ENCODE measurements at regions not wholly inside any gene's neighbourhood (a gene's known extent, or its start where the extent isn't known, plus 50 kb on each side); places are given as distances from the start of the nearest gene placed in this dataset.

GRCh38 chr18:28801876-28802275, 624.9 kb upstream of the CDH2 start:
- 99% methylated on average over 5 of the region's 5 CpGs for WGBS, 2 experiments
- Histone ChIP-seq H3K9me3 (ENCODE audit: control insufficient read depth, low read length) (no peaks in the 10 kb centered on the region), H3K4me3 (ENCODE audit: insufficient read depth, low read depth, low read length) (no peak overlapping the region), H3K36me3 (ENCODE audit: control insufficient read depth, insufficient read depth, low read length) (no peaks in the 10 kb centered on the region), H3K4me1 (ENCODE audit: control insufficient read depth, insufficient read depth, low read length) (no peaks in the 10 kb centered on the region), H3K27me3 (ENCODE audit: control insufficient read depth, insufficient read depth, low read length, poor library complexity, severe bottlenecking) (no peaks in the 10 kb centered on the region), H3K27ac (ENCODE audit: insufficient read depth, low read depth, low read length, poor library complexity, severe bottlenecking) (no peak overlapping the region)

GRCh38 chr18:28794459-28795245, 617.7 kb upstream of the CDH2 start:
- Histone ChIP-seq H3K4me1 (ENCODE audit: control insufficient read depth, insufficient read depth, low read length) (peaks cover 7% of the 10 kb centered on the region), H3K36me3 (ENCODE audit: control insufficient read depth, insufficient read depth, low read length) (no peaks in the 10 kb centered on the region), H3K4me3 (ENCODE audit: insufficient read depth, low read depth, low read length) (no peak overlapping the region), H3K9me3 (ENCODE audit: control insufficient read depth, low read length) (no peaks in the 10 kb centered on the region), H3K27me3 (ENCODE audit: control insufficient read depth, insufficient read depth, low read length, poor library complexity, severe bottlenecking) (no peaks in the 10 kb centered on the region), H3K27ac (ENCODE audit: insufficient read depth, low read depth, low read length, poor library complexity, severe bottlenecking) (no peak overlapping the region)
- WGBS, 2 experiments = 95% methylated on average over 5 of the region's 5 CpGs

- 100% methylated on average over 1 of the region's 1 CpG for WGBS, 2 experiments
- H3K9me3 ChIP-seq (ENCODE audit: control insufficient read depth, low read length) = no peaks in the 10 kb centered on the region
These were observed 617.0 kb upstream of the CDH2 start for GRCh38 chr18:28793901-28794300.

GRCh38 chr18:28792404-28793086, 615.6 kb upstream of the CDH2 start:
- Histone ChIP-seq H3K4me3 (ENCODE audit: insufficient read depth, low read depth, low read length) (no peak overlapping the region), H3K27me3 (ENCODE audit: control insufficient read depth, insufficient read depth, low read length, poor library complexity, severe bottlenecking) (no peaks in the 10 kb centered on the region), H3K4me1 (ENCODE audit: control insufficient read depth, insufficient read depth, low read length) (peaks cover 7% of the 10 kb centered on the region), H3K9me3 (ENCODE audit: control insufficient read depth, low read length) (no peaks in the 10 kb centered on the region), H3K36me3 (ENCODE audit: control insufficient read depth, insufficient read depth, low read length) (no peaks in the 10 kb centered on the region), H3K27ac (ENCODE audit: insufficient read depth, low read depth, low read length, poor library complexity, severe bottlenecking) (no peak overlapping the region)
- 96% methylated on average over 4 of the region's 4 CpGs for WGBS, 2 experiments

More at GRCh38 chr18:28793901-28794300, 617.0 kb upstream of the CDH2 start:
- Histone ChIP-seq H3K36me3 (ENCODE audit: control insufficient read depth, insufficient read depth, low read length) (no peaks in the 10 kb centered on the region), H3K4me1 (ENCODE audit: control insufficient read depth, insufficient read depth, low read length) (peaks cover 7% of the 10 kb centered on the region), H3K27me3 (ENCODE audit: control insufficient read depth, insufficient read depth, low read length, poor library complexity, severe bottlenecking) (no peaks in the 10 kb centered on the region), H3K4me3 (ENCODE audit: insufficient read depth, low read depth, low read length) (no peak overlapping the region), H3K27ac (ENCODE audit: insufficient read depth, low read depth, low read length, poor library complexity, severe bottlenecking) (no peak overlapping the region)

- Histone ChIP-seq H3K36me3 (ENCODE audit: control insufficient read depth, insufficient read depth, low read length) (no peaks in the 10 kb centered on the region), H3K27me3 (ENCODE audit: control insufficient read depth, insufficient read depth, low read length, poor library complexity, severe bottlenecking) (no peaks in the 10 kb centered on the region), H3K27ac (ENCODE audit: insufficient read depth, low read depth, low read length, poor library complexity, severe bottlenecking) (no peak overlapping the region), H3K4me1 (ENCODE audit: control insufficient read depth, insufficient read depth, low read length) (peaks cover 7% of the 10 kb centered on the region), H3K4me3 (ENCODE audit: insufficient read depth, low read depth, low read length) (no peak overlapping the region), H3K9me3 (ENCODE audit: control insufficient read depth, low read length) (no peaks in the 10 kb centered on the region)
- WGBS, 2 experiments = 92% methylated on average over 2 of the region's 2 CpGs
These were observed 614.2 kb upstream of the CDH2 start for GRCh38 chr18:28791101-28791500.

GRCh38 chr18:28789502-28789901, 612.6 kb upstream of the CDH2 start:
- H3K36me3 ChIP-seq (ENCODE audit: control insufficient read depth, insufficient read depth, low read length) = no peaks in the 10 kb centered on the region
- H3K4me3 ChIP-seq (ENCODE audit: insufficient read depth, low read depth, low read length) = no peak overlapping the region
- H3K27me3 ChIP-seq (ENCODE audit: control insufficient read depth, insufficient read depth, low read length, poor library complexity, severe bottlenecking) = no peaks in the 10 kb centered on the region
- H3K9me3 ChIP-seq (ENCODE audit: control insufficient read depth, low read length) = no peaks in the 10 kb centered on the region
- 85 to 97% methylated on average over 4 to 5 of the region's 5 CpGs for WGBS, 2 experiments
- H3K27ac ChIP-seq (ENCODE audit: insufficient read depth, low read depth, low read length, poor library complexity, severe bottlenecking) = no peak overlapping the region
- H3K4me1 ChIP-seq (ENCODE audit: control insufficient read depth, insufficient read depth, low read length) = peaks cover 7% of the 10 kb centered on the region

GRCh38 chr18:28786926-28787325, 610.0 kb upstream of the CDH2 start:
- H3K36me3 ChIP-seq (ENCODE audit: control insufficient read depth, insufficient read depth, low read length) = no peaks in the 10 kb centered on the region
- WGBS, 2 experiments = 63% methylated on average over 3 of the region's 3 CpGs
- H3K27me3 ChIP-seq (ENCODE audit: control insufficient read depth, insufficient read depth, low read length, poor library complexity, severe bottlenecking) = no peaks in the 10 kb centered on the region
- H3K4me1 ChIP-seq (ENCODE audit: control insufficient read depth, insufficient read depth, low read length) = no peaks in the 10 kb centered on the region
- no peak overlapping the region for H3K27ac ChIP-seq (ENCODE audit: insufficient read depth, low read depth, low read length, poor library complexity, severe bottlenecking)
- H3K9me3 ChIP-seq (ENCODE audit: control insufficient read depth, low read length) = no peaks in the 10 kb centered on the region
- no peak overlapping the region for H3K4me3 ChIP-seq (ENCODE audit: insufficient read depth, low read depth, low read length)

- Histone ChIP-seq H3K4me3 (ENCODE audit: insufficient read depth, low read depth, low read length) (no peak overlapping the region), H3K9me3 (ENCODE audit: control insufficient read depth, low read length) (no peaks in the 10 kb centered on the region), H3K27me3 (ENCODE audit: control insufficient read depth, insufficient read depth, low read length, poor library complexity, severe bottlenecking) (no peaks in the 10 kb centered on the region), H3K27ac (ENCODE audit: insufficient read depth, low read depth, low read length, poor library complexity, severe bottlenecking) (no peak overlapping the region), H3K4me1 (ENCODE audit: control insufficient read depth, insufficient read depth, low read length) (no peaks in the 10 kb centered on the region), H3K36me3 (ENCODE audit: control insufficient read depth, insufficient read depth, low read length) (no peaks in the 10 kb centered on the region)
- 70 to 75% methylated on average over 4 of the region's 4 CpGs for WGBS, 2 experiments
These were observed 604.9 kb upstream of the CDH2 start for GRCh38 chr18:28781616-28782362.

- no peaks in the 10 kb centered on the region for H3K27me3 ChIP-seq (ENCODE audit: control insufficient read depth, insufficient read depth, low read length, poor library complexity, severe bottlenecking)
- no peak overlapping the region for H3K27ac ChIP-seq (ENCODE audit: insufficient read depth, low read depth, low read length, poor library complexity, severe bottlenecking)
- H3K4me3 ChIP-seq (ENCODE audit: insufficient read depth, low read depth, low read length) = no peak overlapping the region
- WGBS, 2 experiments = 93 to 97% methylated on average over 14 of the region's 14 CpGs
- no peaks in the 10 kb centered on the region for H3K36me3 ChIP-seq (ENCODE audit: control insufficient read depth, insufficient read depth, low read length)
- H3K9me3 ChIP-seq (ENCODE audit: control insufficient read depth, low read length) = no peaks in the 10 kb centered on the region
- H3K4me1 ChIP-seq (ENCODE audit: control insufficient read depth, insufficient read depth, low read length) = no peaks in the 10 kb centered on the region
These were observed 601.8 kb upstream of the CDH2 start for GRCh38 chr18:28778706-28779105.

- H3K4me1 ChIP-seq (ENCODE audit: control insufficient read depth, insufficient read depth, low read length) = no peaks in the 10 kb centered on the region
- no peaks in the 10 kb centered on the region for H3K27me3 ChIP-seq (ENCODE audit: control insufficient read depth, insufficient read depth, low read length, poor library complexity, severe bottlenecking)
- H3K36me3 ChIP-seq (ENCODE audit: control insufficient read depth, insufficient read depth, low read length) = no peaks in the 10 kb centered on the region
- WGBS, 2 experiments = 89 to 95% methylated on average over 1 of the region's 1 CpG
- no peak overlapping the region for H3K4me3 ChIP-seq (ENCODE audit: insufficient read depth, low read depth, low read length)
- H3K9me3 ChIP-seq (ENCODE audit: control insufficient read depth, low read length) = no peaks in the 10 kb centered on the region
- no peak overlapping the region for H3K27ac ChIP-seq (ENCODE audit: insufficient read depth, low read depth, low read length, poor library complexity, severe bottlenecking)
These were observed 600.8 kb upstream of the CDH2 start for GRCh38 chr18:28777756-28778155.
